Stomach (tissue), 8 donors: ENCODE measurements at regions not wholly inside any gene's neighbourhood (a gene's known extent, or its start where the extent isn't known, plus 50 kb on each side); places are given as distances from the start of the nearest gene placed in this dataset.

Source experiments
- DNase-seq, 2 donors: peaks; one replicate each; pipeline versions ENCODE4 v3.0.0 to v3.0.0-alpha.2; 2013 to 2019
- H3K27ac ChIP-seq, 5 donors: fragments of 200-600 bp in 4 of 5; sonication (generic) in 4 of 5; one replicate each; pipeline ENCODE4 v1.5.1; 2013 to 2019; ENCODE audit warnings: mild to moderate bottlenecking in 1 of 5, moderate library complexity in 1 of 5
- H3K27me3 ChIP-seq, 3 donors: fragments of 200-600 bp; sonication (generic); one replicate each; pipeline ENCODE4 v1.5.1; 2017 to 2019; ENCODE audit warnings: mixed run types in 1 of 3
- H3K36me3 ChIP-seq, 4 donors: fragments of 200-600 bp; sonication (generic); 1 replicate in 3 of 4; 2 replicates in 1 of 4; pipeline ENCODE4 v1.5.1; 2016 to 2019
- H3K4me1 ChIP-seq, 4 donors: fragments of 200-600 bp; sonication (generic); one replicate each; pipeline ENCODE4 v1.5.1; 2016 to 2019
- H3K4me3 ChIP-seq, 4 donors: fragments of 200-600 bp; sonication (generic) in 3 of 4; one replicate each; pipeline ENCODE4 v1.5.1; 2016 to 2019; ENCODE audit warnings: mild to moderate bottlenecking in 1 of 4
- H3K9me3 ChIP-seq, 4 donors: fragments of 200-600 bp; sonication (generic); one replicate each; pipeline ENCODE4 v1.5.1; 2016 to 2019
- EP300 ChIP-seq: sonication (generic); formaldehyde crosslinking; IDR thresholded peaks from one replicate; pipeline ENCODE4 v1.6.1; 2017; ENCODE audit warnings: antibody characterized with exemption
- POLR2A ChIP-seq, 4 donors: fragments of 450-650 bp; IDR thresholded peaks; one replicate each; pipeline ENCODE4 v1.6.1; 2016; ENCODE audit warnings: antibody characterized with exemption in 4 of 4, control low read depth in 2 of 4, mild to moderate bottlenecking in 1 of 4, moderate library complexity in 1 of 4
- POLR2AphosphoS5 ChIP-seq, 3 donors: sonication (generic); formaldehyde crosslinking; IDR thresholded peaks; one replicate each; pipeline ENCODE4 v1.6.1; 2016; ENCODE audit warnings: antibody characterized with exemption in 3 of 3
- WGBS, 5 donors: extraction: QIAGEN DNeasy Blood & Tissue Kit in 3 of 5; methylation state at CpG; one replicate each; pipeline versions ENCODE4 v1.1.5 to v1.1.7; 2013 to 2018; 5-methylcytosine and 5-hydroxymethylcytosine counted together
- intact Hi-C: fragments of 100-400 bp; cut with DNase I; formaldehyde crosslinking; loops from one replicate; pipeline ENCODE4 v1.15.1; 2023; ENCODE audit warnings: low total_unique reads
- TF ChIP-seq, protein P1 (sequence below), 7 experiments: fragments of 450-650 bp in 4 of 7; fragments of 200-600 bp in 3 of 7; sonication (generic) in 3 of 7; IDR thresholded peaks; one replicate each; pipeline ENCODE4 v1.5.1; 2016 to 2019; ENCODE audit warnings: antibody characterized with exemption in 7 of 7, control low read depth in 2 of 7, mild to moderate bottlenecking in 1 of 7
- donor health status: healthy with polysubstance abuse.
- donor health status: Bipolar disorder and iron deficiency.
- donor health status: healthy.

DNA sequence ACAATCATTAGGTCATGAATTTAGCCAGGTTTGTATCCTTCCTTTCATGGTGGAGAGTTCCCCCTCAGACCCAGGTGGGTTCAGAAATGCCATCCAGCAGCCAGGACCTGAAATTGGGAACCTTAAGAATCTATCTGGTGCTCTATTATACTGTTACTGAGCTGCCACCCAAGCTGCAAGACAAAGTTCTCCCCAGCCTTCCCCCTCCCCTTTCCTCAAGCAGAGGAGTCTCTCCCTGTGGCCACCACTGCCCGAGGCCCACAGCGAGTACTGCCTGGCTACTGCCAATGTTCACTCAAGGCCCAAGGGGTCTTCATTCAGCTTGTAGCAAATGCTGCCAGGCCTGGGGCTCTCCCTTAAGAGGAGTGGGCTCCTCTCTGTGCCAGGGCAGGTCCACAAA lies 133.8 kb downstream of the TMEM38B start:
- DNase-seq: no peak
- no peak for TF ChIP-seq POLR2AphosphoS5 (IDR thresholded peaks at IDR 0.05)
- TF ChIP-seq, protein P1, sequence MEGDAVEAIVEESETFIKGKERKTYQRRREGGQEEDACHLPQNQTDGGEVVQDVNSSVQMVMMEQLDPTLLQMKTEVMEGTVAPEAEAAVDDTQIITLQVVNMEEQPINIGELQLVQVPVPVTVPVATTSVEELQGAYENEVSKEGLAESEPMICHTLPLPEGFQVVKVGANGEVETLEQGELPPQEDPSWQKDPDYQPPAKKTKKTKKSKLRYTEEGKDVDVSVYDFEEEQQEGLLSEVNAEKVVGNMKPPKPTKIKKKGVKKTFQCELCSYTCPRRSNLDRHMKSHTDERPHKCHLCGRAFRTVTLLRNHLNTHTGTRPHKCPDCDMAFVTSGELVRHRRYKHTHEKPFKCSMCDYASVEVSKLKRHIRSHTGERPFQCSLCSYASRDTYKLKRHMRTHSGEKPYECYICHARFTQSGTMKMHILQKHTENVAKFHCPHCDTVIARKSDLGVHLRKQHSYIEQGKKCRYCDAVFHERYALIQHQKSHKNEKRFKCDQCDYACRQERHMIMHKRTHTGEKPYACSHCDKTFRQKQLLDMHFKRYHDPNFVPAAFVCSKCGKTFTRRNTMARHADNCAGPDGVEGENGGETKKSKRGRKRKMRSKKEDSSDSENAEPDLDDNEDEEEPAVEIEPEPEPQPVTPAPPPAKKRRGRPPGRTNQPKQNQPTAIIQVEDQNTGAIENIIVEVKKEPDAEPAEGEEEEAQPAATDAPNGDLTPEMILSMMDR (IDR thresholded peaks at IDR 0.05): no peak
- TF ChIP-seq EP300: no peak
- TF ChIP-seq POLR2A (IDR thresholded peaks at IDR 0.05): no peak
- WGBS, 5 donors: 88 to 98% (median 91%) methylated on average over 2 of the region's 2 CpGs
- intact Hi-C loops: no loop called here
- Histone ChIP-seq H3K36me3 (no peaks in the 10 kb centered on the region), H3K4me1 (no peaks in the 10 kb centered on the region), H3K27me3 (no peaks in the 10 kb centered on the region), H3K9me3 (peaks cover 0 to 13% (median 3%) of the 10 kb centered on the region in 4 donors), H3K4me3 (no peak overlapping the region), H3K27ac (no peak overlapping the region)

GRCh38 chr9:105828596-105829213 lies 134.4 kb downstream of the TMEM38B start:
- intact Hi-C loops: no loop called here
- TF ChIP-seq EP300 (no peak), POLR2AphosphoS5 (IDR thresholded peaks at IDR 0.05) (no peak), POLR2A (IDR thresholded peaks at IDR 0.05) (no peak)
- Histone ChIP-seq H3K4me3 (no peak overlapping the region), H3K36me3 (no peaks in the 10 kb centered on the region), H3K9me3 (peaks cover 0 to 9% (median 0%) of the 10 kb centered on the region in 4 donors), H3K4me1 (no peaks in the 10 kb centered on the region), H3K27ac (no peak overlapping the region), H3K27me3 (no peaks in the 10 kb centered on the region)
- 15 to 94% (median 69%) methylated on average over 1 of the region's 1 CpG for WGBS, 5 donors
- no peak for DNase-seq

GRCh38 chr9:105830461-105830860 lies 136.1 kb downstream of the TMEM38B start:
- DNase-seq: no peak
- no peaks in the 10 kb centered on the region for H3K4me1 ChIP-seq
- TF ChIP-seq, protein P1 (IDR thresholded peaks at IDR 0.05): no peak
- no peak for TF ChIP-seq POLR2A (IDR thresholded peaks at IDR 0.05)
- no peak for TF ChIP-seq POLR2AphosphoS5 (IDR thresholded peaks at IDR 0.05)
- TF ChIP-seq EP300: no peak
- intact Hi-C loops: no loop called here
- H3K36me3 ChIP-seq: no peaks in the 10 kb centered on the region
- no peaks in the 10 kb centered on the region for H3K27me3 ChIP-seq
- H3K4me3 ChIP-seq: no peak overlapping the region
- 70 to 93% (median 82%) methylated on average over 1 of the region's 1 CpG for WGBS, 5 donors
- peaks cover 0 to 1% (median 0%) of the 10 kb centered on the region in 4 donors for H3K9me3 ChIP-seq
- H3K27ac ChIP-seq: no peak overlapping the region

DNA sequence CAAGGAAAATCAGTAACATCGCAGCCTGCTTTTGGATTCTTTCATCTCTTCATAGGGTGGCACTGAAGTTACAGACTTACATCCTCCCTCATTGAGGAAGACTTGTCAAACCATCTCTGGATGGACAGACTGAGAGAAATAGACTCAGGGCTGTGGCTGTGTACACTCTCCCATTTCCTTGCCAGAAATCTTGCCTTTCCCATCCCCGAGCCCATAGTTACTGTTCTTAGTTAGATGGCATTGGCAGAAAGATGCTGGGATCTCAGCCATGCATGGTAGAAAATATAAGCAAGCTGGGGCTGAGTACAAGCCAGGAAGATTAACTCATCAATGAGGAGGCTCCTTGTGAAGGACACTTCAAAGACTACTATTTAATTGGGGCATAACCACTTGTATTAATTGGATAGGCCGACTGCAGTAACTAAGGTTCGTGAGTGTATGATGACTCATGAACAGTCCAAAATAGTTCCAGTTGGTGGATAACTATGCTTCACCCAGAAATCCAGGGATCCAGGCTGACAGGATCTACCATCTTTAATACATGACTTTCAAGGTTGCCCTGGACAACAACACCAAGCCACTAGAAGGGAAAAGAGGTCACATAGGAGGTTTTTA lies 137.9 kb downstream of the TMEM38B start:
- TF ChIP-seq EP300: no peak
- TF ChIP-seq POLR2AphosphoS5 (IDR thresholded peaks at IDR 0.05): no peak
- TF ChIP-seq, protein P1 (IDR thresholded peaks at IDR 0.05): no peak
- no peak for TF ChIP-seq POLR2A (IDR thresholded peaks at IDR 0.05)
- intact Hi-C loops: no loop called here
- H3K9me3 ChIP-seq: no peaks in the 10 kb centered on the region
- H3K4me3 ChIP-seq: no peak overlapping the region
- no peaks in the 10 kb centered on the region for H3K27me3 ChIP-seq
- H3K27ac ChIP-seq: no peak overlapping the region
- H3K4me1 ChIP-seq: no peaks in the 10 kb centered on the region
- 63 to 95% (median 88%) methylated on average over 4 of the region's 4 CpGs for WGBS, 5 donors
- DNase-seq: no peak
- H3K36me3 ChIP-seq: no peaks in the 10 kb centered on the region
